22Rv1 (cell line): ENCODE measurements at regions not wholly inside any gene's neighbourhood (a gene's known extent, or its start where the extent isn't known, plus 50 kb on each side); places are given as distances from the start of the nearest gene placed in this dataset.

Experiments used
- ZFX ChIP-seq: fragments of 450-650 bp; IDR thresholded peaks from 2 replicates; pipeline ENCODE4 v1.6.1; 2017; ENCODE audit warnings: antibody characterized with exemption, borderline replicate concordance
- TF ChIP-seq, protein P1 (sequence below): fragments of 450-650 bp; IDR thresholded peaks from 2 replicates; pipeline ENCODE4 v1.5.1; 2017; ENCODE audit warnings: mild to moderate bottlenecking

DNA sequence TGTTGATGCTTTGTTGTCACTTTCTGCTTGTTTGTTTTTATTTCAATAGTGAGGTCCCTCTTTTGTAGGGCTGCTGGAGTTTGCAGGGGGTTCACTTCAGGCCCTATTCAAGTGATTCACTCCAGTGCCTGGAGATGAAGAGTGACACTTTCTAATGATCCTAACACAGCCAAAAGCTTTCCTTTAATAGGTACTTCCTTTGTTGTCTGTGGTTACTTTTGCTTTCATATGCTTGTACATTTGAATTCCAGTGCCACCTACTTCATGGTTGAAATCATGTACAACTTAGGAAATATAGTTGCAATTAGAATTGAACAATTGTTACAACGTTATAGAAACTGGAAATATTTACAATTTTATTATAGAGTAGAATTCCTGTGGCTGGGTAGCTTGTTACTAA lies 466.8 kb upstream of the EPHA3 start:
- TF ChIP-seq, protein P1, sequence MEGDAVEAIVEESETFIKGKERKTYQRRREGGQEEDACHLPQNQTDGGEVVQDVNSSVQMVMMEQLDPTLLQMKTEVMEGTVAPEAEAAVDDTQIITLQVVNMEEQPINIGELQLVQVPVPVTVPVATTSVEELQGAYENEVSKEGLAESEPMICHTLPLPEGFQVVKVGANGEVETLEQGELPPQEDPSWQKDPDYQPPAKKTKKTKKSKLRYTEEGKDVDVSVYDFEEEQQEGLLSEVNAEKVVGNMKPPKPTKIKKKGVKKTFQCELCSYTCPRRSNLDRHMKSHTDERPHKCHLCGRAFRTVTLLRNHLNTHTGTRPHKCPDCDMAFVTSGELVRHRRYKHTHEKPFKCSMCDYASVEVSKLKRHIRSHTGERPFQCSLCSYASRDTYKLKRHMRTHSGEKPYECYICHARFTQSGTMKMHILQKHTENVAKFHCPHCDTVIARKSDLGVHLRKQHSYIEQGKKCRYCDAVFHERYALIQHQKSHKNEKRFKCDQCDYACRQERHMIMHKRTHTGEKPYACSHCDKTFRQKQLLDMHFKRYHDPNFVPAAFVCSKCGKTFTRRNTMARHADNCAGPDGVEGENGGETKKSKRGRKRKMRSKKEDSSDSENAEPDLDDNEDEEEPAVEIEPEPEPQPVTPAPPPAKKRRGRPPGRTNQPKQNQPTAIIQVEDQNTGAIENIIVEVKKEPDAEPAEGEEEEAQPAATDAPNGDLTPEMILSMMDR: no peak
- TF ChIP-seq ZFX: no peak
